Neural cell (in vitro differentiated cells): ENCODE measurements at regions not wholly inside any gene's neighbourhood (a gene's known extent, or its start where the extent isn't known, plus 50 kb on each side); places are given as distances from the start of the nearest gene placed in this dataset.

Source experiments
- H2AFZ ChIP-seq: fragments of 200-600, 300-800 bp; sonication (generic), shearing (Covaris generic); 2 replicates; pipeline ENCODE4 v1.6.0; 2014; ENCODE audit warnings: low read depth, mild to moderate bottlenecking, antibody characterized with exemption, low read length, moderate library complexity
- H3F3A ChIP-seq: fragments of 200-600 bp; shearing (Covaris generic); 2 replicates; pipeline ENCODE4 v1.6.1; 2016; ENCODE audit warnings: mild to moderate bottlenecking, moderate library complexity, mixed read lengths, antibody characterized with exemption, low read length; ENCODE audit not compliant: insufficient read depth, poor library complexity, severe bottlenecking
- H3K27ac ChIP-seq: fragments of 200-600, 300-800 bp; sonication (generic), shearing (Covaris generic); 2 replicates; pipeline ENCODE4 v1.5.1; 2014; ENCODE audit warnings: mild to moderate bottlenecking, low read length, moderate library complexity
- H3K27me3 ChIP-seq: fragments of 300-800, 200-600 bp; sonication (generic), shearing (Covaris generic); 2 replicates; pipeline ENCODE4 v1.6.0; 2014; ENCODE audit warnings: mild to moderate bottlenecking, low read depth, low read length, moderate library complexity; ENCODE audit not compliant: insufficient read depth
- H3K36me3 ChIP-seq: fragments of 300-800, 200-600 bp; sonication (generic), shearing (Covaris generic); 2 replicates; pipeline ENCODE4 v1.5.1; 2014; ENCODE audit warnings: mild to moderate bottlenecking, antibody characterized with exemption, low read length, moderate library complexity; ENCODE audit not compliant: insufficient read depth
- H3K4me2 ChIP-seq: fragments of 300-800, 200-600 bp; sonication (generic), shearing (Covaris generic); 2 replicates; pipeline ENCODE4 v1.6.0; 2014; ENCODE audit warnings: mild to moderate bottlenecking, low read length
- H3K4me3 ChIP-seq: fragments of 300-800, 200-600 bp; sonication (generic), shearing (Covaris generic); 2 replicates; pipeline ENCODE4 v1.5.1; 2014; ENCODE audit warnings: mild to moderate bottlenecking, low read length, moderate library complexity
- H3K79me2 ChIP-seq: fragments of 200-600 bp; shearing (Covaris generic); replicated peaks from 2 replicates; pipeline ENCODE4 v1.6.0; 2014; ENCODE audit warnings: mild to moderate bottlenecking, low read length, moderate library complexity; ENCODE audit not compliant: insufficient read depth
- H3K9ac ChIP-seq: fragments of 300-800, 200-600 bp; sonication (generic), shearing (Covaris generic); 2 replicates; pipeline ENCODE4 v1.6.1; 2016; ENCODE audit warnings: mild to moderate bottlenecking, low read length, mixed read lengths
- H3K9me2 ChIP-seq: fragments of 200-600 bp; shearing (Covaris generic); 2 replicates; pipeline ENCODE4 v1.6.1; 2016; ENCODE audit warnings: mild to moderate bottlenecking, low read length, mixed read lengths; ENCODE audit not compliant: insufficient read depth
- H3K9me3 ChIP-seq: fragments of 200-600, 300-800 bp; sonication (generic), shearing (Covaris generic); 2 replicates; pipeline ENCODE4 v1.6.1; 2016; ENCODE audit warnings: mild to moderate bottlenecking, mixed run types, low read length, moderate library complexity, mixed read lengths
- H4K20me1 ChIP-seq: fragments of 200-600 bp; shearing (Covaris generic); 2 replicates; pipeline ENCODE4 v1.6.1; 2016; ENCODE audit warnings: mild to moderate bottlenecking, mixed run types; ENCODE audit not compliant: insufficient read depth
- EP300 ChIP-seq: fragments of 450-650 bp; conservative IDR thresholded peaks from 2 replicates; pipeline ENCODE4 v1.6.1; 2014; ENCODE audit warnings: antibody characterized with exemption, mild to moderate bottlenecking, moderate library complexity; ENCODE audit not compliant: poor library complexity, severe bottlenecking
- EZH2 ChIP-seq: fragments of 200-600, 300-800 bp; shearing (Covaris generic), sonication (generic); IDR thresholded peaks from 2 replicates; pipeline ENCODE4 v1.6.1; 2014; ENCODE audit warnings: antibody characterized with exemption, low read length, borderline replicate concordance, mild to moderate bottlenecking; ENCODE audit not compliant: insufficient read depth, poor library complexity, severe bottlenecking
- MXI1 ChIP-seq: fragments of 450-650 bp; conservative IDR thresholded peaks from 2 replicates; pipeline ENCODE4 v1.6.1; 2014; ENCODE audit warnings: antibody characterized with exemption, mild to moderate bottlenecking; ENCODE audit not compliant: poor library complexity, severe bottlenecking
- POLR2AphosphoS5 ChIP-seq: IDR thresholded peaks from 2 replicates; pipeline ENCODE4 v1.6.1; 2012
- RAD21 ChIP-seq: fragments of 450-650 bp; conservative IDR thresholded peaks from 2 replicates; pipeline ENCODE4 v1.6.1; 2014; ENCODE audit warnings: antibody characterized with exemption, mild to moderate bottlenecking, moderate library complexity
- SMC3 ChIP-seq: fragments of 450-650 bp; conservative IDR thresholded peaks from 2 replicates; pipeline ENCODE4 v1.6.1; 2014; ENCODE audit warnings: antibody characterized with exemption, mild to moderate bottlenecking, moderate library complexity; ENCODE audit not compliant: poor library complexity
- TAF1 ChIP-seq: IDR thresholded peaks from 2 replicates; pipeline ENCODE4 v1.6.1; 2012; ENCODE audit warnings: low read depth
- TF ChIP-seq, protein P1 (sequence below): fragments of 450-650 bp; IDR thresholded peaks from 2 replicates; pipeline ENCODE4 v1.5.1; 2014; ENCODE audit warnings: antibody characterized with exemption, mild to moderate bottlenecking, moderate library complexity; ENCODE audit not compliant: poor library complexity, severe bottlenecking
- TF ChIP-seq, protein P2 (sequence below): IDR thresholded peaks from 2 replicates; pipeline ENCODE4 v1.6.1; 2012; ENCODE audit warnings: borderline replicate concordance

DNA sequence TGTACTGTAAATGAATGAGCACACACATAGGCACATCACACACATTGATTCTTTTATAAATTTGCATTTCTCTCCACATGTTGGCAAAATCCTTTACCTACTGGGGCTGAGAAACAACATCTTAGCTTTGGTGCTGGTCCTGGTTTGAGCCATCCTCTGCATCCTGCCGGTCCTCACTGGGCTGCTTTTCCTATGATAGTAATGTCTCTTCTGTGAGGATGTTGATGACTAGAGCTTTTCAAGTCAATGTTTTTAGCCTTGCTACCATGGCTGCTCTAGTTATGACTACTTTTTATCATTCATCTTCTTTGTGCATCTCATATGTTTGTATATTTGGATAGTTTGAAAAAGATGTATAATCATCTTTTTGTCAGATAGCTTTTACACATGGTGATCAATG lies 280.4 kb upstream of the CD180 start:
- no peak overlapping the region for H3K4me2 ChIP-seq
- H3K36me3 ChIP-seq = no peaks in the 10 kb centered on the region
- no peak overlapping the region for H3K27ac ChIP-seq
- no peaks in the 10 kb centered on the region for H3K9me3 ChIP-seq
- H3K27me3 ChIP-seq = no peaks in the 10 kb centered on the region
- no peaks in the 10 kb centered on the region for H3F3A ChIP-seq
- no peaks in the 10 kb centered on the region for H3K9me2 ChIP-seq
- no peak for TF ChIP-seq TAF1
- no peak for TF ChIP-seq MXI1
- no peak for TF ChIP-seq EP300
- no peak for TF ChIP-seq POLR2AphosphoS5
- no peak for TF ChIP-seq RAD21
- TF ChIP-seq SMC3 = no peak
- no peak overlapping the region for H2AFZ ChIP-seq
- H3K4me3 ChIP-seq = no peak overlapping the region
- H3K9ac ChIP-seq = no peak overlapping the region
- H4K20me1 ChIP-seq = no peaks in the 10 kb centered on the region
- H3K79me2 ChIP-seq = no peaks in the 10 kb centered on the region

DNA sequence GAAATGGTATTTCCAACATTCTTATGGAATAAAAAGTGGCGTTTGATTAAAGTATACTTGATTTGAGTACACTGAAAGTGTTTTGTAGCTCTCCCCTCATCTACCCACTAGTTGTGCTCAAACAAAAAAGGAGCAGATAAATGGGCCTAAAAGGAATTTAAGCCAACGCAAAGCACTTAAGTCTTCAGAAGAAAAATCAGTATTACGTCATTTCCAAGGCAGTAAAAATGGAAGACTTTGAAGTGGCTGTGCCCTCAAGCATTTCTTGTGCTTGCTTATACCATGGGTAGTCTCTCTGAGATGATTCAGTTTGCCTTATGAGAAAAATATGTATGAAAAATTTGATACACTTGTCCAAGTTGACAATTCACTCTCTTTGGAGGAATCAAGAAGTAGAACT lies 279.9 kb upstream of the CD180 start:
- Histone ChIP-seq H3K27me3 (no peaks in the 10 kb centered on the region), H3K36me3 (no peaks in the 10 kb centered on the region), H3K9ac (no peak overlapping the region), H2AFZ (no peak overlapping the region), H3K79me2 (no peaks in the 10 kb centered on the region), H3K9me2 (no peaks in the 10 kb centered on the region), H3K27ac (no peak overlapping the region), H4K20me1 (no peaks in the 10 kb centered on the region), H3K4me2 (no peak overlapping the region), H3K9me3 (no peaks in the 10 kb centered on the region), H3K4me3 (no peak overlapping the region), H3F3A (no peaks in the 10 kb centered on the region)
- TF ChIP-seq SMC3 = no peak
- TF ChIP-seq, protein P1, sequence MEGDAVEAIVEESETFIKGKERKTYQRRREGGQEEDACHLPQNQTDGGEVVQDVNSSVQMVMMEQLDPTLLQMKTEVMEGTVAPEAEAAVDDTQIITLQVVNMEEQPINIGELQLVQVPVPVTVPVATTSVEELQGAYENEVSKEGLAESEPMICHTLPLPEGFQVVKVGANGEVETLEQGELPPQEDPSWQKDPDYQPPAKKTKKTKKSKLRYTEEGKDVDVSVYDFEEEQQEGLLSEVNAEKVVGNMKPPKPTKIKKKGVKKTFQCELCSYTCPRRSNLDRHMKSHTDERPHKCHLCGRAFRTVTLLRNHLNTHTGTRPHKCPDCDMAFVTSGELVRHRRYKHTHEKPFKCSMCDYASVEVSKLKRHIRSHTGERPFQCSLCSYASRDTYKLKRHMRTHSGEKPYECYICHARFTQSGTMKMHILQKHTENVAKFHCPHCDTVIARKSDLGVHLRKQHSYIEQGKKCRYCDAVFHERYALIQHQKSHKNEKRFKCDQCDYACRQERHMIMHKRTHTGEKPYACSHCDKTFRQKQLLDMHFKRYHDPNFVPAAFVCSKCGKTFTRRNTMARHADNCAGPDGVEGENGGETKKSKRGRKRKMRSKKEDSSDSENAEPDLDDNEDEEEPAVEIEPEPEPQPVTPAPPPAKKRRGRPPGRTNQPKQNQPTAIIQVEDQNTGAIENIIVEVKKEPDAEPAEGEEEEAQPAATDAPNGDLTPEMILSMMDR = no peak
- TF ChIP-seq EZH2 = no peak
- no peak for TF ChIP-seq TAF1
- no peak for TF ChIP-seq MXI1
- no peak for TF ChIP-seq RAD21
- no peak for TF ChIP-seq EP300
- TF ChIP-seq POLR2AphosphoS5 = no peak

DNA sequence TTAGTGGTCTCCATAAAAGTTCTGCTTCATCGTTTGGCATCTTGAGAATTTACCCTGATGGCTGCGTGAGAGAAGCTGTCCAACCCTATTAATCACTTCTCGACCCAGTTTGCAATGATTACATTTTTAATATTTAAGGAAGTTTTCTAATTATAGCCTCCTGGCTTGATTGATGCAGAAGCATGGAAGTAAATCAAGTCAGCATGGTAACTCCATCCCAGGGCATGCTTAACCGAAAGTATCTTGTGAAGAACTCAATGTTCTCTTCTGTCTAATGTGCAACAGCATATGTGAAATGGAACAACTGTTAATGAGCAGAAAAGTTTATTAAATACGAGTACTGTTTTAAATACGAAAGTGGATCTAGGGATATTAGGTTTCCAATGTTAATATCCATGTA lies 278.9 kb upstream of the CD180 start:
- no peak overlapping the region for H3K9ac ChIP-seq
- no peak overlapping the region for H3K4me3 ChIP-seq
- TF ChIP-seq SMC3 (no peak), EZH2 (no peak), POLR2AphosphoS5 (no peak), MXI1 (no peak), EP300 (no peak), RAD21 (no peak), TAF1 (no peak)
- TF ChIP-seq, protein P2, sequence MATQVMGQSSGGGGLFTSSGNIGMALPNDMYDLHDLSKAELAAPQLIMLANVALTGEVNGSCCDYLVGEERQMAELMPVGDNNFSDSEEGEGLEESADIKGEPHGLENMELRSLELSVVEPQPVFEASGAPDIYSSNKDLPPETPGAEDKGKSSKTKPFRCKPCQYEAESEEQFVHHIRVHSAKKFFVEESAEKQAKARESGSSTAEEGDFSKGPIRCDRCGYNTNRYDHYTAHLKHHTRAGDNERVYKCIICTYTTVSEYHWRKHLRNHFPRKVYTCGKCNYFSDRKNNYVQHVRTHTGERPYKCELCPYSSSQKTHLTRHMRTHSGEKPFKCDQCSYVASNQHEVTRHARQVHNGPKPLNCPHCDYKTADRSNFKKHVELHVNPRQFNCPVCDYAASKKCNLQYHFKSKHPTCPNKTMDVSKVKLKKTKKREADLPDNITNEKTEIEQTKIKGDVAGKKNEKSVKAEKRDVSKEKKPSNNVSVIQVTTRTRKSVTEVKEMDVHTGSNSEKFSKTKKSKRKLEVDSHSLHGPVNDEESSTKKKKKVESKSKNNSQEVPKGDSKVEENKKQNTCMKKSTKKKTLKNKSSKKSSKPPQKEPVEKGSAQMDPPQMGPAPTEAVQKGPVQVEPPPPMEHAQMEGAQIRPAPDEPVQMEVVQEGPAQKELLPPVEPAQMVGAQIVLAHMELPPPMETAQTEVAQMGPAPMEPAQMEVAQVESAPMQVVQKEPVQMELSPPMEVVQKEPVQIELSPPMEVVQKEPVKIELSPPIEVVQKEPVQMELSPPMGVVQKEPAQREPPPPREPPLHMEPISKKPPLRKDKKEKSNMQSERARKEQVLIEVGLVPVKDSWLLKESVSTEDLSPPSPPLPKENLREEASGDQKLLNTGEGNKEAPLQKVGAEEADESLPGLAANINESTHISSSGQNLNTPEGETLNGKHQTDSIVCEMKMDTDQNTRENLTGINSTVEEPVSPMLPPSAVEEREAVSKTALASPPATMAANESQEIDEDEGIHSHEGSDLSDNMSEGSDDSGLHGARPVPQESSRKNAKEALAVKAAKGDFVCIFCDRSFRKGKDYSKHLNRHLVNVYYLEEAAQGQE = no peak
- TF ChIP-seq, protein P1 = no peak
- H3K9me3 ChIP-seq = no peaks in the 10 kb centered on the region
- H4K20me1 ChIP-seq = no peaks in the 10 kb centered on the region
- H3K4me2 ChIP-seq = no peak overlapping the region
- no peaks in the 10 kb centered on the region for H3K9me2 ChIP-seq
- no peak overlapping the region for H3K27ac ChIP-seq
- no peaks in the 10 kb centered on the region for H3F3A ChIP-seq
- no peaks in the 10 kb centered on the region for H3K36me3 ChIP-seq
- no peaks in the 10 kb centered on the region for H3K79me2 ChIP-seq
- H2AFZ ChIP-seq = no peak overlapping the region
- H3K27me3 ChIP-seq = no peaks in the 10 kb centered on the region
